NCI-H128 (cell line): ENCODE measurements at regions not wholly inside any gene's neighbourhood (a gene's known extent, or its start where the extent isn't known, plus 50 kb on each side); places are given as distances from the start of the nearest gene placed in this dataset.
"Not testable (repeated sequence)": the region's sequence is repeated elsewhere in the genome, so short reads cannot be mapped to it uniquely, and the experiment has no call there.

Experiments used
- DNase-seq: peaks from one replicate; lab custom pipeline; 2025; ENCODE audit not compliant: unreplicated experiment; lab: John Stamatoyannopoulos, UW

DNA sequence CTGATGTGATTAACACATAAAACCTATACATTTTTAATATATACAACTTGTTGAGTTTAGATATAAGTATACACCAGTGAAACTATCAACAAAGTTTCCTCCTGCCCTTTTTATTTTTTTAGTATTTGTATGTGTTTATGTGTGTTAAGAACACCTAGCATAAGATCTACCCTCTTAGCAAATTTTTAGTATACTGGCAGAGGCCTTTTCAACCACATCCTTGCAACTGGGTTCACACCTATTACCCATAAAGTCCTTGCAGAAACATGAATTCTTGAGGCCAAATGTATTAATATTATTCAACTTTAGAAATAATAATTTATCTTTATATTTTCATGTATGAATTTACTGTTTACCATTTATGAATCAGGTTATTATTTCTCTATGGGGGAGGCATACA lies 119.7 kb upstream of the CRIM1 start:
- DNase-seq = no peak

DNA sequence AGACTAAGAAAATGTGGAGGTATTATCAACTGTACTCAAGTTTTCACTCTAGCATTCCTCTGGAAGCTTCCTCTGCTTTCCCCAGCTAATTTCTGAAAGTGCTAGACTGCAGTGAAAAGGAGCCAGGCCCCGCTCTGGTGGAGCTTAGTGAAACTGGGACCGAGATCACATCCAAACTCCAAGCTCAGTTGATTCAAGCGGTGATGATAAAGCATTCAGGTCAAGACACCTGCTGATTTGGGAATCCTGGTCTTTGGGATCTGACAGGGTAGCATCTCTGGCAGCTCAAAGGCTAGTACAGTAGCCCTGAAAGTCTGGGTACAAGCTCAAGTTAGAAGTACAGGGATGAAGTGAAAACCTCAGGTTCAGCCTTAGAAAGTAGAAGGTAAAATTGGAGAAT lies 120.2 kb upstream of the CRIM1 start:
- DNase-seq = no peak

DNA sequence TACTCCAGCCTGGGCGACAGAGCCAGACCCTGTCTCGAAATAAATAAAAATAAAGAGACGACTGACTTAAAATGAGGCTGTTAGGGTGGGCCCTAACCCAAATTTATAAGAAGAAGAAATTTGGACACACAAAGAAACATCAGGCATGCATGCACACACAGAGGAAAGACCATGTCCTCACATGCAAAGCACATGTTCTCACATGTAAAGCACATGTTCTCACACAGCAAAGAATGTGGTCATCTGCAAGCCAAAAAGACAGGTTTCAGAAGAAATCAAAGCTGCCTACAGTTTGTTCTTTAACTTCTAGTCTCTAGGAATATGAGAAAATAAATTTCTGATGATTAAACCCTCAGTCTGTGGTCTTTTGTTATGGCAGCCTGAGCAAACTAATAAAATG lies 132.3 kb upstream of the CRIM1 start:
- DNase-seq = no peak

DNA sequence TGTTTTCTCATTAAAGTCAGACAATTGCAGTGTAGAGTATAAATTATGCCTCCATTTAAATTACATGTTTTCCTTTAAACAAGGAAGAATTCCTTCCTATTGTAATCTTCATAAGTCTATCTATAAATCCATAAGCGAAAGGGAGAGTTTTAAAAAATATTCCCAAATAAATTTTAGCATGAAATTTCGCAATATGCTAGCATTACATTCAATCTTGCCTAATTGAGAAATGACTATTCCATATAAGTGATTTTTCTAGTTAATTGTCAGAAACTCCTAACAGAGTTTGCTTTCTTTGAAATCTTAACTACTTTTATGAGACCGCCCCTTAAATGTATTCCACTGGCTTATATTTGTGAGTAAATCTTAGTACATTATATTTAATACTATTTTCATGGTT lies 133.1 kb upstream of the CRIM1 start:
- DNase-seq = no peak

DNA sequence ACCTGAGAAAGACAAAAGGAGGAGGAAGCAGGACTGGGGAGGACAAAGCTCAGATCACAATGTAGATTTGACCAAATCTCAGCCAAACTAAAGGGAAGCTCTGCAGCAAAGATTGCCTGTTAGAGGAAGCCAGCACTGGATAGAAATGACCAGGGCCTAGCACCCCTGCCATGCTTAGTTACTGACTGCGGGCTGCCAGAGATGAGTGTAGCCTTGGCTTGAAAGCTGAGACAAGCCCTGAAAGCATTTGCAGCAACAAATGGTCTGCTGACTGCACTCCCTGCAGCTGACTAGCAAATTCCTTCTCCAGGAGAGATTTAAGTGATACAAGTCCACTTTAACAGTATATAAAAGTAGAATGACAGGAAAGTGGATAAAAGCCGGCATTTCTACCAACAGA lies 140.9 kb upstream of the CRIM1 start:
- DNase-seq = no peak

DNA sequence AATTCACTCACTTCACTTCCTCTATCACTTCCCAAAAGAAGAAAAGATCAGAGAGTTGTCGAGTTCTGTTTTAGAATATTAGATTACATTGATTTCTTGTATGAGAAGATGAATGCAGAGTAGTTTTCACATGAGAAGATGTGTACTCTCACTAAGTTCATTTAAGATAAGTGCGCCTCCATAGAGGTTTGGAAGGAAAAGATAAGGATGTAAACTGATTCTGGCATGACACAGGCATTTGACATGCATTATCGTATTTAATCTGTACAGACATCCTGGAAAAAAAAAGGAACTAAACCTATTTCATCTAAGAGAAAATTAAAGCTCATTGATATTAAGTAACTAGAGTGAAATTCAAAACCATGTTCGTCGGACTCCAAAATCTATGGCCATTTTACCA lies 152.2 kb upstream of the CRIM1 start:
- no peak for DNase-seq

DNA sequence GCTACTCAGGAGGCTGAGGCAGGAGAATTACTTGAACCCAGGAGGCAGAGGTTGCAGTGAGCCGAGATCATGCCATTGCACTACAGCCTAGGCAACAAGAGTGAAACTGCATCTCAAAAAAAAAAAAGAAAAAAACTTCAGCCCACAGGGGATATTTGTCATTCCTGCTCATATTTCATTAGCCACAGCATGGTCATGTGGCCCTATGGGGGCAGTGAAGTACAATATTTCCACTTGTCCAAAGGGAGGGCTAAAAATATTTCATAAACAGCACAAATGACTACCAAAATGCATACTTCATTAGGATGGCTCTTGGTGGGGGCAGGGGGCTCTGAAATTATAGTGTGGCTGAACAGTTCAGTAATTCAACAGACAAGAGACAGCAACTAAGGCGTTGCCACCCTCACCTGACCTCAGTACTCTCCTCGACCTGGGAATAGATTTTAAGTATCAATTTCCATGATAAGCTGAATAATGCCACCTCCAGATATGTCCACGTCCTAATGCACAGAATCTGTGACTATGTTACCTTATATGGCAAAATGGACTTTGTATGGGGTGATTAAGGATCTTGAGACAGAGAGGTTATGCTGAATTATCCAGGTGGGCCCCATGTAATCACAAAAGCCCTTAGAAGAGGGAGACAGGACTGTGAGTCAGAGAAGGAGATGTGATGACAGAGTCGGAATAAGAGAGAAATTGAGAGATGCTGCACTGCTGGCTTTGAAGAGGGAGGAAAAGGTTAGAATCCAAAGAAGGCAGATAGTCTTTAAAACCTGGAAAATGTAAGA lies 158.2 kb upstream of the CRIM1 start:
- DNase-seq = no peak

DNA sequence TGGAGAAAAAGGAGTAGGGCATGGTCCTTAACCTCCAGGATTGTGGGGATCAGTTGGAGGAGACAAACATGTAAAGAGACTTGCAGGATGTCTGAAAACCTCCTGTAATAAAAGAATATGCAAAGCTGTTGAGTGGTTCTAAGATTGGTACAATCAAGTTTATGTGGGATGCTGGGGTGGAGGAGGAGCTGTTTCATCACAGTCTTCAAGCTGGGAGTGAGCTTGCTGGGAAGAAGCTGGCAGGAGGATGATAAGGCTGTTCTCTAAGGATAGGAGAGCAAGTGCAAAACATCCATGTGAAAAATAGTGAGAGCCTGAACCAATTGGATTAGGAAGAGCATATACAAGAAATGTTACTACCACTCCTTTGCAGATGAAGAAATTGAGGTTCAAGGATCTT lies 161.9 kb upstream of the CRIM1 start:
- no peak for DNase-seq

DNA sequence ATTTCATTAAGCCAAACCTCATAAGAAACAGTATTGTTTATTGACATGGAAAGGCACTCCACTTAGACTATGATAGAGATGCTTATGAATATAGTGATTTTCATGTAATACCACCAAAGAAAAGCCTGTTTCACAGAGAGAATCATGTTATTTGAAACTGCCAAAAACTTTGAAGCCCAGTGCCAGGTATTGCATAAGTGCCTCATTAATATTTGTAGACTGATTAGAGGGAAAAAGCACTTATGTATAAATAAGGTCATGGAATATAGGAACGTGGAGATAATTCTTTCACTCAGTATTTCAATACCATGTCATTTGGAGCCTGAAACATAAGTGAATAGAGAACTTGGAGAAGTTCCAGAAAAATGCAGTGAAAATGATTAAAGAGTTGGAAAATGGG lies 162.6 kb upstream of the CRIM1 start:
- DNase-seq = no peak

DNA sequence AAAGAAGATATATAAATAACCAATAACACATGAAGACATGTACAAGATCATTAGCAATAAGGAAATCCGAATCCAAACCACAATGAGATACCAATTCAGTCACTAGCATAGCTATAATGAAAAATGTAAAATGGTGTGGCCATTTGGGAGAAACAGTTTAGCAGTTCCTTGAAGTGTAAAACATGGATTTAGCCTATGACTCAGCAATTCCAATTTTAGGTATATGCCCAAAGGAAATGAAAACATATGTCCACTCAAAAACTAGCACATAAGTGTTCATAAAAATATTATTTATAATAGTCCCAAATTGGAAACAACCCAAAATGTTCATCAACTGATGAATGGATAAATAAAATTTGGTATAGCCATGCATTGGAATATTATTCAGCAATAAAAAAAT lies 165.5 kb upstream of the CRIM1 start:
- DNase-seq = no peak

DNA sequence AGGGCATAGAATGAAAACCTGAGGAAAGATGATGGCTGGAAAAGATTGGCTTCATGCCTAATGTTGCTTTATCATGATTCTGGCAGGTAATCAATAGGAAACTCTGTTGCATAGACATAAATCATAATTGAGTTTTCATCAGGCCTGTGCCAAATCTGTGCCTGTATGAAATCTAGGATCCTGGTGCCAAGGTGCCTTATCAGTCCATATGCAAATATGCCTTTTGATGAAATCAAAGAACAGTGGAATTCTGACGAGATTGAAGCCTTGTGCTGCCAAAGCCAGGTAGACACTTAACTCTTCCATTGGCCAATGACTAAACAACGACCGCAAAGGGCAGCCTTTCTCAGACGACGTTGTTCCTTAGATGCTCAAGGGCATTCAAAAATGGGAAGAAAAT lies 170.0 kb upstream of the CRIM1 start:
- DNase-seq = no peak

DNA sequence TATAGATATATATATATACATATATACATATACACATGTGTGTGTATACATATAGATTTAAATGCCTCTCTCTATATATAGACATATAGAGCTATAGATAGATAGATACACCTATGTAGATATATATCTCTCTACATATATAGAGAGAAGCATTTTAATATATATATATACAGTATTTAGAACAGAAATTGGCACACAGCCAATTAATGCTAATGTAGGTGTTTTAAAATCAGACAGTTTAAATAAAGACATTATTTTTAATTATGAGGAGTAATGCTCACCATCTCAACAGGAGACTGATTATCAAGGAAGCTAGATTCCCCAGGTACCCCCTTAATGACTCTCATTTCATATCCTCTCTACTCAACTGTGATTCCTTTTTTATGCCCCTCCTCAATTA lies 170.7 kb upstream of the CRIM1 start:
- no peak for DNase-seq

DNA sequence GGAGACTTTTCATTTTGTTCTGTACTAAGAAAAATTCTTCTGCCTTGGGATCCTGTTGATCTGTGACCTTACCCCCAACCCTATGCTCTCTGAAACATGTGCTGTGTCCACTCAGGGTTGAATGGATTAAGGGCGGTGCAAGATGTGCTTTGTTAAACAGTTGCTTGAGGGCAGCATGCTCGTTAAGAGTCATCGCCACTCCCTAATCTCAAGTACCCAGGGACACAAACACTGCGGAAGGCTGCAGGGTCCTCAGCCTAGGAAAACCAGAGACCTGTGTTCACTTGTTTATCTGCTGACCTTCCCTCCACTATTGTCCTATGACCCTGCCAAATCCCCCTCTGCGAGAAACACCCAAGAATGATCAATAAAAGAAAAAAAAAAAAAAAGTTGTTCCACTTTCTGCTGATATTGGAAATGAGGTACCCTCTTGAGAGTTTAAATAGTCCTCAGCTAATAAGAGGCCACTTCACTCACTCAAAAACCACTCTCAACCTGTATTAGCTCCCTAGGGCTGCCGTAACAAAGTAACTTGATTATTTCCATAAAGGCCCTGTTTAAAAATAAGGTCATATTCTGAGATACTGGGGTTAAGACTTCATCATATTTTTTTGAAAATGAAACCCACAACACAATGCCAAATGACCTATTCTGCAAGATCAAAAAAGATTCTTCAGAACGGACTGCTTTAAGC lies 174.6 kb upstream of the CRIM1 start:
- DNase-seq = not testable (repeated sequence)

DNA sequence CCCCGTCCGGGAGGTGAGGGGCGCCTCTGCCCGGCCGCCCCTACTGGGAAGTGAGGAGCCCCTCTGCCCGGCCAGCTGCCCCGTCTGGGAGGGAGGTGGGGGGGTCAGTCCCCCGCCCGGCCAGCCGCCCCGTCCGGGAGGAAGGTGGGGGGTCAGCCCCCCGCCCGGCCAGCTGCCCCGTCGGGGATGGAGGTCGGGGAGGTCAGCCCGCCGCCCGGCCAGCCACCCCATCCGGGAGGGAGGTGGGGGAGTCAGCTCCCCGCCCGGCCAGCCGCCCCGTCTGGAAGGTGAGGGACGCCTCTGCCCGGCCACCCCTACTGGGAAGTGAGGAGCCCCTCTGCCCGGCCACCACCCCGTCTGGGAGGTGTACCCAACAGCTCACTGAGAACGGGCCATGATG lies 175.3 kb upstream of the CRIM1 start:
- not testable (repeated sequence) for DNase-seq

DNA sequence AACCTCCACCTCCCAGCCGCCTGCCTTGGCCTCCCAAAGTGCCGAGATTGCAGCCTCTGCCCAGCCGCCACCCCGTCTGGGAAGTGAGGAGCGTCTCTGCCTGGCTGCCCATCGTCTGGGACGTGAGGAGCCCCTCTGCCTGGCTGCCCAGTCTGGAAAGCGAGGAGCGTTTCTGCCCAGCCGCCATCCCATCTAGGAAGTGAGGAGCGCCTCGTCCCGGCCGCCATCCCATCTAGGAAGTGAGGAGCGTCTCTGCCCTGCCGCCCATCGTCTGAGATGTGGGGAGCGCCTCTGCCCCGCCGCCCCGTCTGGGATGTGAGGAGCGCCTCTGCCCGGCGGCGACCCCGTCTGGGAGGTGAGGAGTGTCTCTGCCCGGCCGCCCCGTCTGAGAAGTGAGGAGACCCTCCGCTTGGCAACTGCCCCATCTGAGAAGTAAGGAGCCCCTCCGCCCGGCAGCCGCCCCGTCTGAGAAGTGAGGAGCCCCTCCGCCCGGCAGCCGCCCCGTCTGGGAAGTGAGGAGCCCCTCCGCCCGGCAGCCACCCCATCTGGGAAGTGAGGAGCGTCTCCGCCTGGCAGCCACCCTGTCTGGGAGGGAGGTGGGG lies 175.8 kb upstream of the CRIM1 start:
- DNase-seq = not testable (repeated sequence)

DNA sequence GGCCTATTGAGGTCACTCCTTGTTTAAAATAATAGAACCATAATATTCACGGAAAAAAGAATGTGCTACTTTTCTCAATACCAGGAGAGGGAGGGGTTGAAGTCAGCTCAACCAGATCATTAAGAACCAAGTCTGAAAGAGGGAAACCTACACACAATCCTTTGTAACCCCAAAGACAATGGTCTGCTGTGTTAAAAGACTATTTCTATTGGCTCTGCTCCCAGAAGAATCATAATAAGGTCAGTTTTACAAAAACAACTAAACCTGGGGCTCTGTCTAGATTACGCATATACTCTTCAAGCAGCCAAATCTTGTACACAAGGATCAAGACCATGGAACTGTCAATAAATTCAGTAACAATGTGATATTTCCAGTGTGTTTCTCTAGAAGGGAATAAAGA lies 177.2 kb upstream of the CRIM1 start:
- no peak for DNase-seq

DNA sequence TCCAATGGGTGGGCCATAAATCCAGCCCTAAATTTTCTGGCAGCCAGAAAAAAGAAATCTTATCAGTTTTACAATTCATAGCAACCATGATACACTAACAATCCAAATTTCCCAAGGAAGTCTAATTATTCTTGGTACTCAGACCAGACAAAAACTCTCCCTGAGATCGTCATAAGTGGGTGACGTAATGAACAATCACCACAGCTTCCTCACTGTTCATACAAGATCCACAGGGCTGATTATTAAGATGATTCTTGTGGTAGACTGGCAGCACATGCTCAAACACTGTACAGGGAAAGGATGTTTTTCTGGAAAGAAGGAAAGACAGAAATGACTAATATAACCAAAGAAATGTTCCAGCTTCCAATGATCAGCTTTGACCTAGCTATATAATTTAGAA lies 178.3 kb upstream of the CRIM1 start:
- DNase-seq = no peak

DNA sequence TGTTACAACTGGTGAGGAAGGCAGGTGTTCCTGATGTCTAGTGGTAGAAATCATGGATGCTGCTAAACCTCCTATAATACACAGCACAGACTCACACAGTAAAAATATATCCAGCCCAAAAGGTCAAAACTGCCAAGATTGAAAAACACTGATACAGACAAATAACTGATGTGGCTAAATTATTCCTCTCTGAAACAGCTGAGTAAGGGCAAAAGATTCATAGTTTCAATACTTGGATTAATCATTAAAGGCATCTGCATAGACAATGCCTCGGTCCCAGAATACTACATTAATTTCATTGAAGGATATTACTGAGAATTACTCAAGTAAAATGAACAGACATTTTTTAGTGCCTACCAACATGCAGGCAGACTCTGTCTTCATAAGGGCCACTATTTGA lies 180.7 kb upstream of the CRIM1 start:
- DNase-seq = no peak

DNA sequence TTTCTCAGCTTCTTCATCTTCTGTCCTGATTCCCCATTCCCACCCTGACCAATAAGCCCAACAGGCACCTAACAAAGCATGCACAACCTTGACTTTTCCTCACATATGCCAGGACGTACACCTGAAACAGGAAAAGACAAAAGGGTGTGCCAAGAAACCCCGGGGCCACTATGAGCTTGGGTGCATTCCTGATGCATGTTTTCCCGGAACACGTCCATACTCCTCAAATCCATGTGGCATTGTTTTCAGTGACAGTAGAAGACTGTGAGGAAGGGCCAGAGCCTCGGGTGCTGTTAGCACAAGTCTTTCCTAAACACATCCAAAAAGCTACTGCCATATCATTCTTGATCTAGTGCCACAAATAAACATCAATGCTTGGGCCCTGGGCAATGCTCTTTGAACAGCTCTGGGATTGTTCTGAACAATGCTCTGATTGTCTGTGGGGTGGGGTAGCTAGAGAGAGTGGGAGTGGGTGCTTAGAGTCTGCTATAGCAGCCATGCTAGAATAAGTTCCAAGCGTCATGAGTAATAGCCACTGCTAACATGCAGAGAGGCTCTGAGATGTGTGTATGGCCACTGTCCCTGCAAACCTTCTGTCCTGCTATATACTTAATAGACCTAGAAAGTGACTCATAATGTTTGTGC lies 181.7 kb upstream of the CRIM1 start:
- DNase-seq = no peak

DNA sequence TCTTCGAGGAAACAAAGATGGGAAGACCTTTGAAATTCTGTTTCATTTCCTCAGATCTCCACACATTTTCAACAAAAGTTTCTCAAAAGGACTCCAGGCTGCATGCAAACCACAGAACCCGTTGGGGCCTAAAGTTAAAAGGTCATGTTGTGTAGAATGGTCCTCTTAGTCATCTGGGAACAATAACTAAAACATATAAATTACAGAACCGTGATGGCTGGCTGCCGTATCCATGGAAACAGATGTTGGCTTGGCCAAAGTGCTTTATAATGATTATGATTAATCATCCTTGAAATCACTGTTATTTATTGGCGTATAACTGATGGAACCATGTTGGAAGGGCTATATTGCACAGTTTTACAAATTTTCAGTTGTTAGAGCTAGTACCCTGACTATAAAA lies 182.8 kb upstream of the CRIM1 start:
- DNase-seq = no peak

DNA sequence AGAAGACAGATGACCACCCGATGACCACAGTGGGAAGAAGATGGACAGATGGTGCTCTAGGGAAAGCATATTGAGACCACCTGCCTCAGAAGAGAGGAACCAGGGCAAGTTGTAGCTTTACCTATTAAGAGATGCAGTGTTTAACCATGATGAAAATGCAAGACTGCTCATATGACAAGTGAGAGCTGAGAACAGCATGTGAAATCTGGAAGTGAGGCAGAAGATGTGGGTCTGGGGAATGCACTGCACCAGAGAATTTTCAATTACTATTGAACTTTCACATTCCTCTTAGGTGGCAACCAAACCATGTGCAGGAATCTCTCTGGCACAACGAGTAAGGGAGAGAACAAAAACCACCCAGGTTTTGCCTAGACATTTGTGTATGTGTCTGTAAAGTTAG lies 184.8 kb upstream of the CRIM1 start:
- DNase-seq = no peak

DNA sequence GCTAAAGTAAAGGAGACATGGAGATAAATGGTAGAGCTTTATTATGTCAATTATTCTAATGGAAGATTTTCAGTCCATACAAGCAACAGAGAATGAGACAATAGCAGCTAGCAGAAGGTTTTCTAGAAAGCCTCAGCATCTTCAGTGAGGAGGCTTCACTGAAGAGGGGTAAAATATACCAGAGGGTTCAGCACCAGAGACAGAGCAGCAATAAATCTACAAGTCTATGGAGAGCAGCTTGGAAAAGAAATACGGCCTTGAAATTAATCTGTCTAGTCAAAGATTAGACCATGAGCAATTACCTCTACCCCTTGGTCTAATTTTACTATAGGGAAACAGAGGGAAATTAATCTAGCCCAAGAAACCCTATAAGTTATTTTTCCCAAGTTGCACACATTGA lies 185.7 kb upstream of the CRIM1 start:
- DNase-seq = no peak
